HepG2 (cell line): ENCODE measurements at regions not wholly inside any gene's neighbourhood (a gene's known extent, or its start where the extent isn't known, plus 50 kb on each side); places are given as distances from the start of the nearest gene placed in this dataset.

Experiments used
- ATAC-seq: fragments of 200-7000 bp; cut with Tn5 transposase; 3 replicates; pipeline ENCODE4 v1.9.1; 2020; ENCODE audit warnings: mild to moderate bottlenecking, moderate library complexity
- BruUV-seq: library from RNA; stranded (reverse); fragments of 400-500 nt; replicated peaks from 2 replicates; lab custom pipeline; 2021; lab: Mats Ljungman, UMichigan
- CTCF ChIA-PET: fragments of 300-600 bp; formaldehyde crosslinking; extraction: SDS; loops from one replicate; lab custom pipeline; 2021; ENCODE audit warnings: low total read pairs, inconsistent platforms, low intra/inter-chr PET ratio; lab: Yijun Ruan, JAX
- POLR2A ChIA-PET: fragments of 350-600 bp; sonication (Branson Sonifier 250); formaldehyde crosslinking; loops from one replicate; lab custom pipeline; 2020; ENCODE audit warnings: antibody characterized with exemption, inconsistent platforms; lab: Yijun Ruan, JAX
- DNase-seq: peaks from one replicate; pipeline ENCODE4 v3.0.0-alpha.2; 2015; ENCODE audit warnings: low spot score
- FAIRE-seq: peaks from 3 replicates; lab custom pipeline; 2011; peaks lifted over from hg19 to GRCh38; lab: Jason Lieb, UNC
- H2AFZ ChIP-seq: one replicate; pipeline ENCODE4 v1.6.1; 2011; ENCODE audit warnings: low read length, inconsistent platforms
- H3K27ac ChIP-seq: fragments of 300-600 bp; 3 replicates; pipeline ENCODE4 v1.8.0; 2011; ENCODE audit warnings: mixed run types, mild to moderate bottlenecking, mixed read lengths, low read length, inconsistent platforms; ENCODE audit not compliant: insufficient read depth; ENCODE audit errors: extremely low read length
- H3K27me3 ChIP-seq, 2 experiments: fragments of 200-600 bp in 1 of 2; 2 replicates in 1 of 2; 3 replicates in 1 of 2; pipeline versions ENCODE4 v1.6.0 to v1.8.0; 2011; ENCODE audit warnings: low read length in 2 of 2, mild to moderate bottlenecking in 2 of 2, moderate library complexity in 2 of 2, inconsistent platforms in 1 of 2; ENCODE audit not compliant: insufficient read depth in 2 of 2, control insufficient read depth in 1 of 2
- H3K36me3 ChIP-seq, 2 experiments: fragments of 200-600 bp in 1 of 2; replicated peaks in 1 of 2; 2 replicates in 1 of 2; 3 replicates in 1 of 2; pipeline versions ENCODE4 v1.5.1 to v1.8.0; 2011; ENCODE audit warnings: low read length in 2 of 2, inconsistent platforms in 1 of 2; ENCODE audit not compliant: insufficient read depth in 2 of 2, control insufficient read depth in 1 of 2
- H3K4me1 ChIP-seq: 2 replicates; pipeline ENCODE4 v1.5.1; 2012; ENCODE audit warnings: low read length, inconsistent platforms; ENCODE audit not compliant: insufficient read depth
- H3K4me2 ChIP-seq: 2 replicates; pipeline ENCODE4 v1.6.0; 2011; ENCODE audit warnings: low read depth, low read length, inconsistent platforms
- H3K4me3 ChIP-seq, 3 experiments: fragments of 200-600 bp in 1 of 3; sonication (generic), shearing (Covaris generic) in 1 of 3; replicated peaks in 1 of 3; 2 replicates each; pipeline ENCODE4 v1.5.1; 2011 to 2016; ENCODE audit warnings: low read length in 3 of 3, inconsistent platforms in 2 of 3, low read depth in 2 of 3, mild to moderate bottlenecking in 2 of 3, control low read depth in 1 of 3, mixed read lengths in 1 of 3; ENCODE audit not compliant: insufficient read depth in 1 of 3
- H3K79me2 ChIP-seq: one replicate; pipeline ENCODE4 v1.6.1; 2011; ENCODE audit warnings: low read length, inconsistent platforms; ENCODE audit not compliant: insufficient read depth
- H3K9ac ChIP-seq: 2 replicates; pipeline ENCODE4 v1.6.0; 2011; ENCODE audit warnings: mild to moderate bottlenecking, low read depth, low read length, inconsistent platforms; ENCODE audit not compliant: insufficient read depth
- H3K9me3 ChIP-seq: 2 replicates; pipeline ENCODE4 v1.5.1; 2012; ENCODE audit warnings: mild to moderate bottlenecking, low read length
- H4K20me1 ChIP-seq: 2 replicates; pipeline ENCODE4 v1.6.0; 2011; ENCODE audit warnings: inconsistent platforms, mild to moderate bottlenecking, low read length, moderate library complexity; ENCODE audit not compliant: insufficient read depth
- CBFB ChIP-seq: sonication (generic); formaldehyde crosslinking; IDR thresholded peaks from 2 replicates; pipeline ENCODE4 v1.4.0; 2020; ENCODE audit warnings: missing genetic modification reagents
- EP300 ChIP-seq, 3 experiments: sonication (generic) in 1 of 3; formaldehyde crosslinking in 1 of 3; IDR thresholded peaks; 2 replicates each; pipeline versions ENCODE4 v1.5.1 to v1.6.1; 2011 to 2020; ENCODE audit warnings: low read depth in 2 of 3, low read length in 2 of 3, borderline replicate concordance in 1 of 3, improper control_type of control experiment in 1 of 3, mild to moderate bottlenecking in 1 of 3, missing genetic modification reagents in 1 of 3, moderate library complexity in 1 of 3
- MATR3 ChIP-seq: sonication (generic); formaldehyde crosslinking; IDR thresholded peaks from 2 replicates; pipeline ENCODE4 v1.4.0; 2020; ENCODE audit warnings: missing genetic modification reagents
- MIER3 ChIP-seq: IDR thresholded peaks from 2 replicates; pipeline ENCODE4 v1.6.1; 2016; ENCODE audit warnings: missing compliant biosample characterization, borderline replicate concordance
- MXI1 ChIP-seq: IDR thresholded peaks from 3 replicates; pipeline ENCODE4 v1.6.1; 2012; ENCODE audit warnings: low read depth, low read length, inconsistent platforms, borderline replicate concordance
- NFYC ChIP-seq: IDR thresholded peaks from 2 replicates; pipeline ENCODE4 v1.6.1; 2016; ENCODE audit warnings: missing genetic modification reagents, missing compliant biosample characterization
- SRSF1 ChIP-seq: fragments of 200-400 bp; formaldehyde crosslinking; optimal IDR thresholded peaks from 2 replicates; pipeline ENCODE3; 2017; ENCODE audit warnings: mild to moderate bottlenecking, low read depth, low read length, moderate library complexity
- U2AF2 ChIP-seq: fragments of 200-400 bp; formaldehyde crosslinking; IDR thresholded peaks from 2 replicates; pipeline ENCODE4 v1.6.1; 2017; ENCODE audit warnings: low read depth, mild to moderate bottlenecking, low read length
- ZKSCAN1 ChIP-seq: fragments of 150-350 bp; IDR thresholded peaks from 2 replicates; pipeline ENCODE4 v1.6.1; 2014; ENCODE audit warnings: low read length
- ZNF460 ChIP-seq: sonication (generic); formaldehyde crosslinking; IDR thresholded peaks from 2 replicates; pipeline ENCODE4 v1.5.1; 2020; ENCODE audit warnings: missing genetic modification reagents, mild to moderate bottlenecking, borderline replicate concordance
- ZNF775 ChIP-seq: sonication (generic); formaldehyde crosslinking; IDR thresholded peaks from 2 replicates; pipeline ENCODE4 v1.4.0; 2020; ENCODE audit warnings: missing genetic modification reagents, mild to moderate bottlenecking, moderate library complexity, borderline replicate concordance
- ZNF782 ChIP-seq: sonication (generic); formaldehyde crosslinking; IDR thresholded peaks from 2 replicates; pipeline ENCODE4 v1.4.0; 2020; ENCODE audit warnings: missing genetic modification reagents, mild to moderate bottlenecking, borderline replicate concordance
- WGBS: methylation state at CpG from one replicate; pipeline ENCODE4 v1.1.6; 2017; ENCODE audit warnings: low lambda C conversion rate; 5-methylcytosine and 5-hydroxymethylcytosine counted together
- in situ Hi-C: cut with HindIII; loops from 2 replicates; pipeline ENCODE4 v1.10.0; 2017; ENCODE audit warnings: low pct_unique_long_range_greater_than_20kb; ENCODE audit not compliant: extremely low pct_ligation_motif_present
- intact Hi-C: fragments of 100-400 bp; cut with micrococcal nuclease; formaldehyde crosslinking; loops from one replicate; pipeline ENCODE4 v1.10.0; 2022; ENCODE audit not compliant: unreplicated experiment
- TF ChIP-seq, protein P1 (sequence below): sonication (generic); formaldehyde crosslinking; IDR thresholded peaks from 2 replicates; pipeline ENCODE4 v1.4.0; 2020; ENCODE audit warnings: missing genetic modification reagents
- TF ChIP-seq, protein P2 (sequence below), 2 experiments: IDR thresholded peaks; 2 replicates each; pipeline ENCODE4 v1.6.1; 2011 to 2012; ENCODE audit warnings: low read length in 2 of 2, borderline replicate concordance in 1 of 2, low read depth in 1 of 2, mild to moderate bottlenecking in 1 of 2, moderate library complexity in 1 of 2
- TF ChIP-seq, protein P3 (sequence below): sonication (generic); formaldehyde crosslinking; IDR thresholded peaks from 2 replicates; pipeline ENCODE4 v1.8.0; 2022; ENCODE audit warnings: low read depth, missing genetic modification reagents
- TF ChIP-seq, protein P4 (sequence below): sonication (generic); formaldehyde crosslinking; conservative IDR thresholded peaks from 2 replicates; pipeline ENCODE4 v1.8.1; 2023; ENCODE audit warnings: missing genetic modification reagents

DNA sequence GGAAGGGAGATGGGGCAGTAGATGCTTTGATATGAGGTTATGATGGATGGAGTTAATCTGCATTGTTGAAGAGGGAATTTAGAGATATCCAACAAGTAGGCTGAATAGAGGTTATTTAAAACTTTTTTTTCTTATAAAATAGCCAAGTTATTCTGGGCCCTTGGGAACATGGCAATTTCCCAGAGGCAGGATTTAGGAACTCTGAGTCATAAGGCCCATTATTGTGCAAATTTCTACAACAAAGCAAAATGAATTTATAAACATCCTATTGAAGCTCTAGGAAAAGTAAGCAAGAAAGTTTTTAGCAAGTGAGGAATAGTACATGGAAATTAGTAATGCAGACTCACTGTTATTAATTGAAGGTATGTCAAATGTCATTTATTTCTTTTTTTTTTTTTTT is 160.9 kb upstream of the NPY start (continued):
- TF ChIP-seq, protein P1, sequence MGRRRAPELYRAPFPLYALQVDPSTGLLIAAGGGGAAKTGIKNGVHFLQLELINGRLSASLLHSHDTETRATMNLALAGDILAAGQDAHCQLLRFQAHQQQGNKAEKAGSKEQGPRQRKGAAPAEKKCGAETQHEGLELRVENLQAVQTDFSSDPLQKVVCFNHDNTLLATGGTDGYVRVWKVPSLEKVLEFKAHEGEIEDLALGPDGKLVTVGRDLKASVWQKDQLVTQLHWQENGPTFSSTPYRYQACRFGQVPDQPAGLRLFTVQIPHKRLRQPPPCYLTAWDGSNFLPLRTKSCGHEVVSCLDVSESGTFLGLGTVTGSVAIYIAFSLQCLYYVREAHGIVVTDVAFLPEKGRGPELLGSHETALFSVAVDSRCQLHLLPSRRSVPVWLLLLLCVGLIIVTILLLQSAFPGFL (CRISPR knock-in tag) = no peak

DNA sequence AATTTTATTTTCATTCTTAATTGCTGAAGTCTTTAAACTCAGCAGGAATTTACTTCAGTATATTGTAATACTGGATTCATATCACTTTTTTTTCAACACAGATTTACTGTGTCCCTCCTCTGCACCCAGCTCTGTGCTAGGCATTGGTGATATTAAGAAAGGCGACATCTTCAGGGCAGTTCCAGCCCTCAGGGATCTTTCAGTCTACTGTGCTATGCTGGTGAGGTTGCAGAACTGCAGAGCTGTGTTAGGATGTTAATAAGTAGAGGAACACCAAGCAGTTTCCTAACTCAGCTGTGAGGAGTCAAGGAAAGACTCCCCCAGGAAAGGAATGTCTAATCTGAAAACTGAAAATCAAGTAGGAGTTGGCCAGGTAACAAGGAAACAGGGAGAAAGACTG is 158.2 kb upstream of the NPY start:
- in situ Hi-C loops = no loop called here
- Histone ChIP-seq H3K4me1 (no peaks in the 10 kb centered on the region), H3K27ac (no peak overlapping the region), H3K27me3 (no peaks in the 10 kb centered on the region), H3K79me2 (no peaks in the 10 kb centered on the region), H3K4me3 (no peak overlapping the region), H3K36me3 (no peaks in the 10 kb centered on the region), H3K9me3 (no peaks in the 10 kb centered on the region), H3K9ac (no peak overlapping the region), H2AFZ (no peak overlapping the region), H3K4me2 (no peak overlapping the region), H4K20me1 (no peaks in the 10 kb centered on the region)
- ChIA-PET CTCF (no interaction called here), POLR2A (no interaction called here)
- ATAC-seq (peak; percentile 54), DNase-seq (no peak), FAIRE-seq (no peak)
- 7% methylated on average over 1 of the region's 1 CpG for WGBS
- intact Hi-C loops = no loop called here
- no TSS peak for BruUV-seq
- TF ChIP-seq ZKSCAN1 (no peak), MATR3 (CRISPR knock-in tag) (no peak), NFYC (CRISPR knock-in tag) (no peak), SRSF1 (no peak), MIER3 (no peak), ZNF460 (CRISPR knock-in tag) (no peak), ZNF775 (CRISPR knock-in tag) (no peak), CBFB (CRISPR knock-in tag) (no peak), MXI1 (no peak), U2AF2 (no peak), ZNF782 (CRISPR knock-in tag) (no peak), EP300 (IDR thresholded peaks at IDR 0.05; ENCODE audit: low read depth in 2 of 2, low read length in 2 of 2) (no peak), EP300 (CRISPR knock-in tag; IDR thresholded peaks at IDR 0.05; ENCODE audit: borderline replicate concordance) (no peak)
- TF ChIP-seq, protein P2, sequence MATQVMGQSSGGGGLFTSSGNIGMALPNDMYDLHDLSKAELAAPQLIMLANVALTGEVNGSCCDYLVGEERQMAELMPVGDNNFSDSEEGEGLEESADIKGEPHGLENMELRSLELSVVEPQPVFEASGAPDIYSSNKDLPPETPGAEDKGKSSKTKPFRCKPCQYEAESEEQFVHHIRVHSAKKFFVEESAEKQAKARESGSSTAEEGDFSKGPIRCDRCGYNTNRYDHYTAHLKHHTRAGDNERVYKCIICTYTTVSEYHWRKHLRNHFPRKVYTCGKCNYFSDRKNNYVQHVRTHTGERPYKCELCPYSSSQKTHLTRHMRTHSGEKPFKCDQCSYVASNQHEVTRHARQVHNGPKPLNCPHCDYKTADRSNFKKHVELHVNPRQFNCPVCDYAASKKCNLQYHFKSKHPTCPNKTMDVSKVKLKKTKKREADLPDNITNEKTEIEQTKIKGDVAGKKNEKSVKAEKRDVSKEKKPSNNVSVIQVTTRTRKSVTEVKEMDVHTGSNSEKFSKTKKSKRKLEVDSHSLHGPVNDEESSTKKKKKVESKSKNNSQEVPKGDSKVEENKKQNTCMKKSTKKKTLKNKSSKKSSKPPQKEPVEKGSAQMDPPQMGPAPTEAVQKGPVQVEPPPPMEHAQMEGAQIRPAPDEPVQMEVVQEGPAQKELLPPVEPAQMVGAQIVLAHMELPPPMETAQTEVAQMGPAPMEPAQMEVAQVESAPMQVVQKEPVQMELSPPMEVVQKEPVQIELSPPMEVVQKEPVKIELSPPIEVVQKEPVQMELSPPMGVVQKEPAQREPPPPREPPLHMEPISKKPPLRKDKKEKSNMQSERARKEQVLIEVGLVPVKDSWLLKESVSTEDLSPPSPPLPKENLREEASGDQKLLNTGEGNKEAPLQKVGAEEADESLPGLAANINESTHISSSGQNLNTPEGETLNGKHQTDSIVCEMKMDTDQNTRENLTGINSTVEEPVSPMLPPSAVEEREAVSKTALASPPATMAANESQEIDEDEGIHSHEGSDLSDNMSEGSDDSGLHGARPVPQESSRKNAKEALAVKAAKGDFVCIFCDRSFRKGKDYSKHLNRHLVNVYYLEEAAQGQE (IDR thresholded peaks at IDR 0.05; ENCODE audit: borderline replicate concordance in 1 of 2, low read depth in 1 of 2, low read length in 2 of 2) = no peak
- TF ChIP-seq, protein P3, sequence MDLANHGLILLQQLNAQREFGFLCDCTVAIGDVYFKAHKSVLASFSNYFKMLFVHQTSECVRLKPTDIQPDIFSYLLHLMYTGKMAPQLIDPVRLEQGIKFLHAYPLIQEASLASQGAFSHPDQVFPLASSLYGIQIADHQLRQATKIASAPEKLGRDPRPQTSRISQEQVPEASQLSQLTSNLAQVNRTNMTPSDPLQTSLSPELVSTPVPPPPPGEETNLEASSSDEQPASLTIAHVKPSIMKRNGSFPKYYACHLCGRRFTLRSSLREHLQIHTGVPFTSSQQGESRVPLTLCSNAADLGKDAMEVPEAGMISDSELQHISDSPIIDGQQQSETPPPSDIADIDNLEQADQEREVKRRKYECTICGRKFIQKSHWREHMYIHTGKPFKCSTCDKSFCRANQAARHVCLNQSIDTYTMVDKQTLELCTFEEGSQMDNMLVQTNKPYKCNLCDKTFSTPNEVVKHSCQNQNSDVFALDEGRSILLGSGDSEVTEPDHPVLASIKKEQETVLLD (CRISPR knock-in tag) = no peak
- TF ChIP-seq, protein P4, sequence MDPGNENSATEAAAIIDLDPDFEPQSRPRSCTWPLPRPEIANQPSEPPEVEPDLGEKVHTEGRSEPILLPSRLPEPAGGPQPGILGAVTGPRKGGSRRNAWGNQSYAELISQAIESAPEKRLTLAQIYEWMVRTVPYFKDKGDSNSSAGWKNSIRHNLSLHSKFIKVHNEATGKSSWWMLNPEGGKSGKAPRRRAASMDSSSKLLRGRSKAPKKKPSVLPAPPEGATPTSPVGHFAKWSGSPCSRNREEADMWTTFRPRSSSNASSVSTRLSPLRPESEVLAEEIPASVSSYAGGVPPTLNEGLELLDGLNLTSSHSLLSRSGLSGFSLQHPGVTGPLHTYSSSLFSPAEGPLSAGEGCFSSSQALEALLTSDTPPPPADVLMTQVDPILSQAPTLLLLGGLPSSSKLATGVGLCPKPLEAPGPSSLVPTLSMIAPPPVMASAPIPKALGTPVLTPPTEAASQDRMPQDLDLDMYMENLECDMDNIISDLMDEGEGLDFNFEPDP (CRISPR knock-in tag) = no peak
